Ectodermal cell (in vitro differentiated cells): ENCODE measurements at regions not wholly inside any gene's neighbourhood (a gene's known extent, or its start where the extent isn't known, plus 50 kb on each side); places are given as distances from the start of the nearest gene placed in this dataset.

Experiments
- H3K27ac ChIP-seq: 2 replicates; pipeline ENCODE4 v1.7.0; 2013; ENCODE audit warnings: mild to moderate bottlenecking, low read depth, low read length; ENCODE audit not compliant: insufficient read depth, poor library complexity, severe bottlenecking
- H3K27me3 ChIP-seq: 2 replicates; pipeline ENCODE4 v1.7.0; 2013; ENCODE audit warnings: mild to moderate bottlenecking, low read length; ENCODE audit not compliant: insufficient read depth, control insufficient read depth, poor library complexity, severe bottlenecking
- H3K36me3 ChIP-seq: one replicate; pipeline ENCODE4 v1.7.0; 2013; ENCODE audit warnings: low read length; ENCODE audit not compliant: control insufficient read depth, insufficient read depth
- H3K4me1 ChIP-seq: one replicate; pipeline ENCODE4 v1.7.0; 2013; ENCODE audit warnings: low read length; ENCODE audit not compliant: control insufficient read depth, insufficient read depth
- H3K4me3 ChIP-seq: 2 replicates; pipeline ENCODE4 v1.7.0; 2013; ENCODE audit warnings: low read depth, low read length, control low read depth; ENCODE audit not compliant: insufficient read depth
- H3K9me3 ChIP-seq: 2 replicates; pipeline ENCODE4 v1.7.0; 2013; ENCODE audit warnings: mild to moderate bottlenecking, low read length, moderate library complexity; ENCODE audit not compliant: control insufficient read depth
- WGBS, 2 experiments: methylation state at CpG; one replicate each; pipeline ENCODE4 v1.1.7; 2013; ENCODE audit warnings: missing lambda C conversion rate in 2 of 2; 5-methylcytosine and 5-hydroxymethylcytosine counted together

GRCh38 chr18:40485318-40485717, 1469.7 kb upstream of the PIK3C3 start:
- Histone ChIP-seq H3K36me3 (no peaks in the 10 kb centered on the region), H3K27me3 (no peaks in the 10 kb centered on the region), H3K4me3 (no peak overlapping the region), H3K9me3 (no peaks in the 10 kb centered on the region), H3K27ac (no peak overlapping the region), H3K4me1 (no peaks in the 10 kb centered on the region)

GRCh38 chr18:40473221-40474029, 1481.6 kb upstream of the PIK3C3 start:
- Histone ChIP-seq H3K4me1 (no peaks in the 10 kb centered on the region), H3K27ac (no peak overlapping the region), H3K27me3 (no peaks in the 10 kb centered on the region), H3K4me3 (no peak overlapping the region), H3K36me3 (no peaks in the 10 kb centered on the region), H3K9me3 (no peaks in the 10 kb centered on the region)
- WGBS, 2 experiments, result 91 to 96% methylated on average over 8 of the region's 8 CpGs

GRCh38 chr18:40470723-40471122, 1484.3 kb upstream of the PIK3C3 start:
- no peaks in the 10 kb centered on the region for H3K4me1 ChIP-seq
- no peaks in the 10 kb centered on the region for H3K27me3 ChIP-seq
- no peaks in the 10 kb centered on the region for H3K9me3 ChIP-seq
- no peak overlapping the region for H3K27ac ChIP-seq
- no peak overlapping the region for H3K4me3 ChIP-seq
- H3K36me3 ChIP-seq, result no peaks in the 10 kb centered on the region
- WGBS, 2 experiments, result 88 to 97% methylated on average over 1 to 3 of the region's 3 CpGs

DNA sequence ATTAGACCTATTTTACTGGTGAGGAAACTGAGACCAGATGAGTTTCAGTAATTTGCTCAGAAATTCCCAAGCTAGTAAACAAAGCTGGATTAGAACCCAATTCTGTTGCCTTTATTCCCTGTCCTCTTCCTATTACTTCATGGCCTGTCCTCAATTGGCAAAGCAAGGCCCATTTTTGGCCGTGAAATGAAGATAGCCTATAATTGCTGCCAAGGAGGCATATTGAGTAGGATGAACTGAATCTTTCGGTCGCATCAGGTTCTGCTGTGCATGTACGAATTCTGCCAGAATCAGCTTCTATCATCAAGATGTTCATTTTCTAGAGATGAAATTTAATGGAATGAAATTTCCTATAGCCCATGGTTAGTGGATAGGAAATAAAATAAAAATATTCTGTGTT, 1485.2 kb upstream of the PIK3C3 start:
- Histone ChIP-seq H3K9me3 (no peaks in the 10 kb centered on the region), H3K4me3 (no peak overlapping the region), H3K4me1 (no peaks in the 10 kb centered on the region), H3K27ac (no peak overlapping the region), H3K36me3 (no peaks in the 10 kb centered on the region), H3K27me3 (no peaks in the 10 kb centered on the region)
- WGBS, 2 experiments, result 94 to 96% methylated on average over 4 of the region's 4 CpGs

- no peaks in the 10 kb centered on the region for H3K9me3 ChIP-seq
- no peaks in the 10 kb centered on the region for H3K4me1 ChIP-seq
- H3K36me3 ChIP-seq, result no peaks in the 10 kb centered on the region
- H3K27ac ChIP-seq, result no peak overlapping the region
- no peak overlapping the region for H3K4me3 ChIP-seq
- no peaks in the 10 kb centered on the region for H3K27me3 ChIP-seq
These were observed 1485.7 kb upstream of the PIK3C3 start for GRCh38 chr18:40469316-40469715.

DNA sequence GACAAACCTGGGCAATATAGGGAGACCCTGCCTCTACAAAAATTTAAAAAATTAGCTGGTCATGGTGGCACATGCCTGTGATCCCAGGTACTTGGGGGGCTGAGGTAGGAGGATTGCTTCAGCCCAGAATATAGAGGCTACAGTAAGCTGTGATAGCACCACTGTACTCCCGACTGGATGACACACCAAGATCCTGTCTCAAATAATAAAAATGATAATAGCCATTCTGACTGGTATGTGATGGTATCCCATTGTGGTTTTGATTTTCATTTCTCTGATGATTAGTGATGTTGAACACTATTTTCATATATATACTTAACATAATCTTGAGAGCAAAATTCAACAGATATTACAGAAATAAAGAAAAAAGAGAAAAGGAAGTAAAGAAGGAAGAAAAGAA, 1491.0 kb upstream of the PIK3C3 start:
- 89 to 90% methylated on average over 1 of the region's 1 CpG for WGBS, 2 experiments
- Histone ChIP-seq H3K36me3 (no peaks in the 10 kb centered on the region), H3K4me1 (no peaks in the 10 kb centered on the region), H3K9me3 (no peaks in the 10 kb centered on the region), H3K27ac (no peak overlapping the region), H3K4me3 (no peak overlapping the region), H3K27me3 (no peaks in the 10 kb centered on the region)

GRCh38 chr18:40453903-40454302, 1501.1 kb upstream of the PIK3C3 start:
- H3K36me3 ChIP-seq, result no peaks in the 10 kb centered on the region
- WGBS, 2 experiments, result 92 to 97% methylated on average over 5 of the region's 5 CpGs
- no peak overlapping the region for H3K27ac ChIP-seq
- H3K4me3 ChIP-seq, result no peak overlapping the region
- no peaks in the 10 kb centered on the region for H3K4me1 ChIP-seq
- H3K27me3 ChIP-seq, result no peaks in the 10 kb centered on the region
- no peaks in the 10 kb centered on the region for H3K9me3 ChIP-seq

DNA sequence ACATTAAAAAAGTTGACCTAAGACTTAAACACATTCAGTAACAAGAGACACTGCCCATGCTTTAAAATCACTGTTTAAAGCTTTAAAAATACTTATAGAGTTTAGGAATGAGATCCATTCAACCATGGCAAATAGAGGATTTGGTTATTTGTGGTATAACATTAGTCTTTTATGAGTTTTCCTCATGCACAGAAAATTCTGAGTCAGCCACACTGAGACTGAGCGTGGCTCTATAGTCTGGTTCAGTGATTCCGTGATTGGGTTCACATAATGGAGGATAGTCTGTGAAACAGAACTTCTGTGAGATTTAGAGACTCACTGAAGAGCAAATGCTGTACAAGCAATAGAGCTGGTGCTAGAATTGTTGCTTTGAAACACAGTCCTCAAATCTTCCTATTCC, 1502.4 kb upstream of the PIK3C3 start:
- Histone ChIP-seq H3K9me3 (no peaks in the 10 kb centered on the region), H3K36me3 (no peaks in the 10 kb centered on the region), H3K27me3 (no peaks in the 10 kb centered on the region), H3K27ac (no peak overlapping the region), H3K4me3 (no peak overlapping the region), H3K4me1 (no peaks in the 10 kb centered on the region)
- 95 to 100% methylated on average over 2 of the region's 2 CpGs for WGBS, 2 experiments

GRCh38 chr18:40450751-40451150, 1504.3 kb upstream of the PIK3C3 start:
- Histone ChIP-seq H3K9me3 (no peaks in the 10 kb centered on the region), H3K4me1 (no peaks in the 10 kb centered on the region), H3K4me3 (no peak overlapping the region), H3K36me3 (no peaks in the 10 kb centered on the region), H3K27ac (no peak overlapping the region), H3K27me3 (no peaks in the 10 kb centered on the region)

DNA sequence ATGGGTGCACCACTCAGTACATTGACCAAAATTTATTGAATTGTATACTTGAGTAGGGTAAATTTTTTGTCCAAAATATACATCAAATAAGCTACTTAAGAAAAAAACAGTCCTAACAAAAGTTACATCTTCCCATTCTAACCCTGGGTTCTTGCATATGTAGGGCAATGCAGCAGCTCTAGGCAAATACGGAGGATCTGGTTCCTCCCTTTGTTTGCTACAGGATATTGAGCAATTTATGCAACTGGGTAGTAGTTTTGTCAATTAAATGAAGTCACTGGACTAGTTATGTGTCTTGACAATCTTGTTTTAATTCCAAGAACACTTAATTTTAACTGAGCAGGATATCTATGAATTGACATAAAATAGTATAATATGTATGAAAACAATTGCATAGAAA, 1507.2 kb upstream of the PIK3C3 start:
- no peaks in the 10 kb centered on the region for H3K9me3 ChIP-seq
- H3K27ac ChIP-seq, result no peak overlapping the region
- 75 to 86% methylated on average over 1 of the region's 1 CpG for WGBS, 2 experiments
- H3K36me3 ChIP-seq, result no peaks in the 10 kb centered on the region
- no peaks in the 10 kb centered on the region for H3K4me1 ChIP-seq
- H3K4me3 ChIP-seq, result no peak overlapping the region
- no peaks in the 10 kb centered on the region for H3K27me3 ChIP-seq

- WGBS, 2 experiments, result 94 to 97% methylated on average over 7 of the region's 7 CpGs
- Histone ChIP-seq H3K4me3 (no peak overlapping the region), H3K9me3 (no peaks in the 10 kb centered on the region), H3K27me3 (no peaks in the 10 kb centered on the region), H3K36me3 (no peaks in the 10 kb centered on the region), H3K27ac (no peak overlapping the region), H3K4me1 (no peaks in the 10 kb centered on the region)
These were observed 1514.9 kb upstream of the PIK3C3 start for GRCh38 chr18:40440088-40440487.
